Osteocyte (in vitro differentiated cells): ENCODE measurements at regions not wholly inside any gene's neighbourhood (a gene's known extent, or its start where the extent isn't known, plus 50 kb on each side); places are given as distances from the start of the nearest gene placed in this dataset.
"Not testable (repeated sequence)": the region's sequence is repeated elsewhere in the genome, so short reads cannot be mapped to it uniquely, and the experiment has no call there.

Experiments used
- DNase-seq: peaks from one replicate; pipeline ENCODE4 v3.0.0; 2021; ENCODE audit warnings: mixed read lengths; ENCODE audit not compliant: unreplicated experiment; ENCODE audit errors: extremely low spot score
- H3K27ac Mint-ChIP-seq: one replicate; pipeline ENCODE4 v1.8.0; 2021; ENCODE audit warnings: mild to moderate bottlenecking, mixed read lengths; ENCODE audit not compliant: unreplicated experiment
- H3K27me3 Mint-ChIP-seq: one replicate; pipeline ENCODE4 v1.8.0; 2021; ENCODE audit warnings: mixed read lengths; ENCODE audit not compliant: unreplicated experiment
- H3K36me3 Mint-ChIP-seq: one replicate; pipeline ENCODE4 v1.8.0; 2021; ENCODE audit warnings: mixed read lengths; ENCODE audit not compliant: unreplicated experiment
- H3K4me1 Mint-ChIP-seq: one replicate; pipeline ENCODE4 v1.8.0; 2021; ENCODE audit warnings: mixed read lengths; ENCODE audit not compliant: unreplicated experiment
- H3K4me3 Mint-ChIP-seq: one replicate; pipeline ENCODE4 v1.8.0; 2021; ENCODE audit warnings: mild to moderate bottlenecking, moderate library complexity, mixed read lengths; ENCODE audit not compliant: unreplicated experiment
- H3K9me3 Mint-ChIP-seq: one replicate; pipeline ENCODE4 v1.8.0; 2021; ENCODE audit warnings: mixed read lengths; ENCODE audit not compliant: unreplicated experiment
- CTCF ChIP-seq: fragments of 200-600 bp; sonication (generic); IDR thresholded peaks from 2 replicates; pipeline ENCODE4 v1.5.0; 2021; ENCODE audit warnings: antibody characterized with exemption, mild to moderate bottlenecking, moderate library complexity

DNA sequence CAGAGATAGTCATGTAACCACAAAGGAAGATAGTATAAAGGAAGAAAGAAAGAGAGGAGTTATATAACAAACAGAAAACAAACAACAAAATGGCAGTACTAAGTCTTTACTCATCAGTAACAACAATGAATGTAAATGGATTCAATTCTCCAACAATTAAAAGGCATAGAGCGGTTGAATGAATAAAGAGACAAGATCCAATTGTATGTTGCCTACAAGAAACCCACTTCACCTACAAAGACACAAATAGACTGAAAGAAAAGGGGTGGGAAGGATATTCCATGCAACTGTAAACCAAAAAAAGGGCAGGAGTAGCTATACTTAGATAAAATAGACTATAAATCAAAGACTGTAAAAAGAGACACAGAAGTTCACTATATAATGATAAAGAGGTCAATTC is 157.3 kb upstream of the CREB1 start:
- Mint-ChIP-seq H3K27ac (no peak overlapping the region), H3K9me3 (peaks cover 26% of the 10 kb centered on the region), H3K27me3 (no peaks in the 10 kb centered on the region), H3K4me3 (no peak overlapping the region), H3K4me1 (no peaks in the 10 kb centered on the region), H3K36me3 (peaks cover 2% of the 10 kb centered on the region)
- no peak for DNase-seq
- TF ChIP-seq CTCF: no peak

GRCh38 chr2:207375207-207375875 is 154.4 kb upstream of the CREB1 start:
- TF ChIP-seq CTCF: no peak
- DNase-seq: no peak
- no peak overlapping the region for H3K4me3 Mint-ChIP-seq
- H3K9me3 Mint-ChIP-seq: peaks cover 42% of the 10 kb centered on the region
- H3K36me3 Mint-ChIP-seq: peaks cover 2% of the 10 kb centered on the region
- H3K27me3 Mint-ChIP-seq: no peaks in the 10 kb centered on the region
- H3K27ac Mint-ChIP-seq: no peak overlapping the region
- H3K4me1 Mint-ChIP-seq: no peaks in the 10 kb centered on the region

GRCh38 chr2:207378620-207379019 is 151.1 kb upstream of the CREB1 start:
- H3K4me3 Mint-ChIP-seq, DNase-seq, H3K27me3 Mint-ChIP-seq, H3K36me3 Mint-ChIP-seq, H3K27ac Mint-ChIP-seq, H3K4me1 Mint-ChIP-seq: not testable (repeated sequence)
- H3K9me3 Mint-ChIP-seq: peaks cover 38% of the 10 kb centered on the region

- peaks cover 19% of the 10 kb centered on the region for H3K4me1 Mint-ChIP-seq
- no peak overlapping the region for H3K4me3 Mint-ChIP-seq
- H3K27me3 Mint-ChIP-seq: no peaks in the 10 kb centered on the region
- H3K9me3 Mint-ChIP-seq: peaks cover 16% of the 10 kb centered on the region
- DNase-seq: no peak
- no peak for TF ChIP-seq CTCF
- H3K36me3 Mint-ChIP-seq: no peaks in the 10 kb centered on the region
- H3K27ac Mint-ChIP-seq: peak overlapping the region; percentile 68
Observed at GRCh38 chr2:207385076-207385475, 144.7 kb upstream of the CREB1 start.

DNA sequence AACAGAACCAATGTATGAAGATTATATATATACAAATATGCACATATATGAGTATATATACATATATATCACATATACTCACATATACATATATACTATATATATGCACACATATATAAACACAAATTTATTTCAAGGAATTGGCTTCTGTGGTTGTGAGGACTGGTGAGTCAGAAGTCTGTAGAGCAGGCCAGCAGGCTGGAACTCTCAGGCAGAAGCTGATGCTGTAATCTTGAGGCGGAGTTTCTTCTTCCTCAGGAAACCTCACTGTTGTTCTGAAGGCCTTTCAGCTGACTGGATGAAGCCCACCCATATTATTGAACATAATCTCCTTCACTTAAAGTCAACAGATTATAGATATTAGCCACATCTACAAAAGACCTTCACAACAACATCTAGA is 143.9 kb upstream of the CREB1 start:
- DNase-seq: no peak
- no peak overlapping the region for H3K4me3 Mint-ChIP-seq
- TF ChIP-seq CTCF: no peak
- no peaks in the 10 kb centered on the region for H3K36me3 Mint-ChIP-seq
- peaks cover 19% of the 10 kb centered on the region for H3K4me1 Mint-ChIP-seq
- H3K27ac Mint-ChIP-seq: no peak overlapping the region
- no peaks in the 10 kb centered on the region for H3K27me3 Mint-ChIP-seq
- peaks cover 13% of the 10 kb centered on the region for H3K9me3 Mint-ChIP-seq
